ENCODE measurements at regions not wholly inside any gene's neighbourhood (a gene's known extent, or its start where the extent isn't known, plus 50 kb on each side); places are given as distances from the start of the nearest gene placed in this dataset.
"Not testable (repeated sequence)": the region's sequence is repeated elsewhere in the genome, so short reads cannot be mapped to it uniquely, and the experiment has no call there.

DNA sequence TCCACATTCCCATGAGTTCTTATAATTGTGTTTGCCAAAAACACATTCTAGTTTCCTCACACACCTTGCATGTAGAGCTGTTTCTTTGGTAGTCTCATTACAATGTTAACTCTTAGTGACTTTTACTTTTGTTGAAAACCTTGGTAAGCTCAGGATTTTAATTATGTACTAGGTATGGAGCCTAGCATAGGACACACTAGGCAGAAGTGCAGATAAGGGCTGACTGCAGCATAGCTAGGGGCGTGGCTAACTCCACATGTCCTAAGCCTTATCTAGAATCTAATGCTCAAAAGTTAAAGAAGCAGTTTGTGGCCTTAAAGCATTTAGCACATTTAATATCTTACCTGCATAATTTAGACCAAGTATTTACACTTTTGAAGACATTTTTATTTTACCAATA is 153.7 kb upstream of the FBXO11 start:
- Histone ChIP-seq H3K27ac (no peak overlapping the region), H3K9ac (no peak overlapping the region), H3F3A (ENCODE audit: insufficient read depth) (no peaks in the 10 kb centered on the region), H4K20me1 (ENCODE audit: insufficient read depth) (no peaks in the 10 kb centered on the region), H3K9me2 (ENCODE audit: insufficient read depth) (no peaks in the 10 kb centered on the region), H3K4me1 (ENCODE audit: insufficient read depth) (no peaks in the 10 kb centered on the region), H3K9me3 (ENCODE audit: low read depth) (no peaks in the 10 kb centered on the region), H2AFZ (no peak overlapping the region), H3K4me2 (ENCODE audit: unreplicated experiment) (no peak overlapping the region), H3K79me2 (ENCODE audit: insufficient read depth) (no peaks in the 10 kb centered on the region), H3K4me3 (no peak overlapping the region), H3K36me3 (ENCODE audit: low read depth) (no peaks in the 10 kb centered on the region), H3K27me3 (replicated peaks; ENCODE audit: insufficient read depth) (no peaks in the 10 kb centered on the region)
- TF ChIP-seq EZH2phosphoT487 (IDR thresholded peaks at IDR 0.05; ENCODE audit: insufficient read depth, low read depth) (no peak), EZH2 (IDR thresholded peaks at IDR 0.05; ENCODE audit: insufficient read depth, poor library complexity, severe bottlenecking) (no peak)
- DNase-seq = no peak
- WGBS, 2 experiments (ENCODE audit: low coverage in 1 of 2, low lambda C conversion rate in 2 of 2, missing lambda C conversion rate in 2 of 2) = 21% methylated on average over 1 of the region's 1 CpG
- in situ Hi-C loops (cut with MboI) = no loop called here

GRCh38 chr2:48061656-48062055 is 155.4 kb upstream of the FBXO11 start:
- H3K79me2 ChIP-seq (ENCODE audit: insufficient read depth); H3F3A ChIP-seq (ENCODE audit: insufficient read depth); H2AFZ ChIP-seq; H3K27ac ChIP-seq; DNase-seq; H3K9me2 ChIP-seq (ENCODE audit: insufficient read depth); H3K36me3 ChIP-seq (ENCODE audit: low read depth); in situ Hi-C loops (cut with MboI); H4K20me1 ChIP-seq (ENCODE audit: insufficient read depth); H3K9ac ChIP-seq; H3K4me3 ChIP-seq; H3K27me3 ChIP-seq (replicated peaks; ENCODE audit: insufficient read depth); H3K4me1 ChIP-seq (ENCODE audit: insufficient read depth); H3K9me3 ChIP-seq (ENCODE audit: low read depth); H3K4me2 ChIP-seq (ENCODE audit: unreplicated experiment): not testable (repeated sequence)
- 38 to 41% methylated on average over 4 of the region's 4 CpGs for WGBS, 2 experiments (ENCODE audit: low coverage in 1 of 2, low lambda C conversion rate in 2 of 2, missing lambda C conversion rate in 2 of 2)

DNA sequence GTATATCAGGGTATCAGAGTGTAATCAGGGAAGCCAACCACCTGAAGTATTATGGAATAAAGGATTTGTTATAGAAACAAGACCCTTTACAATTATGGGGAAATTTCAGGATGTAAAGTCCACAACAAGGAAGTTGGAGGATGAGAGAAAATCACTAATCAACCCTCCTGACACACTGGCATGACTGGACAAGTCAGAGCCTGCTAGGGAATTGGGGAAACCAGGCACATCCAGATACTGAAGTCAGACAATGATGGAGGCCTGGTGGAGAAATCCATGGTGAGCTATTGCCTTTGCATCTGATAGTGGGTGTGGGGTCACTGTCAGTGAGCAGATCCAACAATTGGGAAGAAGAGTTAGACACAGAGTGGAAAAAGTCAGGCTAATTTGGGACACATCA is 158.8 kb upstream of the FBXO11 start:
- no peaks in the 10 kb centered on the region for H3K27me3 ChIP-seq (replicated peaks; ENCODE audit: insufficient read depth)
- DNase-seq = no peak
- H3K27ac ChIP-seq = no peak overlapping the region
- H3F3A ChIP-seq (ENCODE audit: insufficient read depth) = no peaks in the 10 kb centered on the region
- no peak overlapping the region for H3K9ac ChIP-seq
- no peaks in the 10 kb centered on the region for H3K79me2 ChIP-seq (ENCODE audit: insufficient read depth)
- no peaks in the 10 kb centered on the region; the same call in 1 of the 2 replicates for H4K20me1 ChIP-seq (ENCODE audit: insufficient read depth)
- H3K9me3 ChIP-seq (ENCODE audit: low read depth) = no peaks in the 10 kb centered on the region
- H3K4me3 ChIP-seq = no peak overlapping the region
- no peaks in the 10 kb centered on the region for H3K36me3 ChIP-seq (ENCODE audit: low read depth)
- in situ Hi-C loops (cut with MboI) = no loop called here
- TF ChIP-seq EZH2phosphoT487 (IDR thresholded peaks at IDR 0.05; ENCODE audit: insufficient read depth, low read depth) = no peak
- TF ChIP-seq EZH2 (IDR thresholded peaks at IDR 0.05; ENCODE audit: insufficient read depth, poor library complexity, severe bottlenecking) = no peak
- H2AFZ ChIP-seq = no peak overlapping the region
- no peaks in the 10 kb centered on the region for H3K9me2 ChIP-seq (ENCODE audit: insufficient read depth)
- no peaks in the 10 kb centered on the region for H3K4me1 ChIP-seq (ENCODE audit: insufficient read depth)
- H3K4me2 ChIP-seq (ENCODE audit: unreplicated experiment) = no peak overlapping the region

- no peak for DNase-seq
- H3K27me3 ChIP-seq (replicated peaks; ENCODE audit: insufficient read depth) = no peaks in the 10 kb centered on the region
- in situ Hi-C loops (cut with MboI) = no loop called here
- no peak overlapping the region for H3K4me3 ChIP-seq
- no peak overlapping the region for H2AFZ ChIP-seq
- H3K9me3 ChIP-seq (ENCODE audit: low read depth) = no peaks in the 10 kb centered on the region
- no peak for TF ChIP-seq EZH2 (IDR thresholded peaks at IDR 0.05; ENCODE audit: insufficient read depth, poor library complexity, severe bottlenecking)
- TF ChIP-seq EZH2phosphoT487 (IDR thresholded peaks at IDR 0.05; ENCODE audit: insufficient read depth, low read depth) = no peak
- WGBS, 2 experiments (ENCODE audit: low coverage in 1 of 2, low lambda C conversion rate in 2 of 2, missing lambda C conversion rate in 2 of 2) = 59 to 65% methylated on average over 2 of the region's 2 CpGs
- H3K79me2 ChIP-seq (ENCODE audit: insufficient read depth) = no peaks in the 10 kb centered on the region
- H3K4me2 ChIP-seq (ENCODE audit: unreplicated experiment) = no peak overlapping the region
- H3K9ac ChIP-seq = no peak overlapping the region
- no peaks in the 10 kb centered on the region for H3F3A ChIP-seq (ENCODE audit: insufficient read depth)
- H3K9me2 ChIP-seq (ENCODE audit: insufficient read depth) = no peaks in the 10 kb centered on the region
- H3K4me1 ChIP-seq (ENCODE audit: insufficient read depth) = no peaks in the 10 kb centered on the region
- H3K36me3 ChIP-seq (ENCODE audit: low read depth) = no peaks in the 10 kb centered on the region
- H3K27ac ChIP-seq = no peak overlapping the region
- no peaks in the 10 kb centered on the region; the same call in 1 of the 2 replicates for H4K20me1 ChIP-seq (ENCODE audit: insufficient read depth)
These were observed 159.7 kb upstream of the FBXO11 start for GRCh38 chr2:48066000-48066399.

DNA sequence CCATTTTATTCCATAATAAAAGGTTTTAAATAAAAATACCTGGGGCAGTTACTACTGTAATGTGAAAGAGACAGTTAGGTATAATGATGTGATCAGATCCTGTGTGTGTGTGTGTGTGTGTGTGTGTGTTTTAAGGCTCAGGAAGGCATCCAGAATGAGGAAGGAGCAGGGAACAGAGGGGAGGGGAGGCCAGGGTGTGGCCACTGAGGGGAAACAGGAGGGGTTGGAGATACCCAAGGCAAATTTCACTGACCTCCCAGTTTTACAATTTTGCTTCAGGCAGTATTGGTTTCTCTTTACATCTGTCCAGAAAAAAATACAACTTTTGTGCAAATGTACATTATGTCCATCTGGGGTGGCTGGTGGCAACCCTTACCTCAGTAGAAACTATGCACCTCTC is 163.5 kb upstream of the FBXO11 start:
- Histone ChIP-seq H3K4me3 (no peak overlapping the region), H3K36me3 (ENCODE audit: low read depth) (no peaks in the 10 kb centered on the region), H3K9ac (no peak overlapping the region), H3K27ac (no peak overlapping the region), H3K27me3 (replicated peaks; ENCODE audit: insufficient read depth) (no peaks in the 10 kb centered on the region; the same call in 1 of the 2 replicates), H3K9me2 (ENCODE audit: insufficient read depth) (no peaks in the 10 kb centered on the region), H3K79me2 (ENCODE audit: insufficient read depth) (no peaks in the 10 kb centered on the region), H3F3A (ENCODE audit: insufficient read depth) (no peaks in the 10 kb centered on the region), H2AFZ (no peak overlapping the region), H3K4me2 (ENCODE audit: unreplicated experiment) (no peak overlapping the region), H3K4me1 (ENCODE audit: insufficient read depth) (no peaks in the 10 kb centered on the region), H4K20me1 (ENCODE audit: insufficient read depth) (no peaks in the 10 kb centered on the region; the same call in 1 of the 2 replicates), H3K9me3 (ENCODE audit: low read depth) (no peaks in the 10 kb centered on the region)
- no peak for TF ChIP-seq EZH2 (IDR thresholded peaks at IDR 0.05; ENCODE audit: insufficient read depth, poor library complexity, severe bottlenecking)
- no peak for TF ChIP-seq EZH2phosphoT487 (IDR thresholded peaks at IDR 0.05; ENCODE audit: insufficient read depth, low read depth)
- DNase-seq = no peak
- in situ Hi-C loops (cut with MboI) = no loop called here

Measured in GM23248 (cell line).